HG02571 (cell line): ENCODE measurements at regions not wholly inside any gene's neighbourhood (a gene's known extent, or its start where the extent isn't known, plus 50 kb on each side); places are given as distances from the start of the nearest gene placed in this dataset.
"Not testable (repeated sequence)": the region's sequence is repeated elsewhere in the genome, so short reads cannot be mapped to it uniquely, and the experiment has no call there.

ENCODE experiments used
- ATAC-seq: cut with Tn5 transposase; IDR thresholded peaks from one replicate; pipeline ENCODE4 v1.9.1; 2021; ENCODE audit warnings: mild to moderate bottlenecking, moderate library complexity; ENCODE audit not compliant: unreplicated experiment

DNA sequence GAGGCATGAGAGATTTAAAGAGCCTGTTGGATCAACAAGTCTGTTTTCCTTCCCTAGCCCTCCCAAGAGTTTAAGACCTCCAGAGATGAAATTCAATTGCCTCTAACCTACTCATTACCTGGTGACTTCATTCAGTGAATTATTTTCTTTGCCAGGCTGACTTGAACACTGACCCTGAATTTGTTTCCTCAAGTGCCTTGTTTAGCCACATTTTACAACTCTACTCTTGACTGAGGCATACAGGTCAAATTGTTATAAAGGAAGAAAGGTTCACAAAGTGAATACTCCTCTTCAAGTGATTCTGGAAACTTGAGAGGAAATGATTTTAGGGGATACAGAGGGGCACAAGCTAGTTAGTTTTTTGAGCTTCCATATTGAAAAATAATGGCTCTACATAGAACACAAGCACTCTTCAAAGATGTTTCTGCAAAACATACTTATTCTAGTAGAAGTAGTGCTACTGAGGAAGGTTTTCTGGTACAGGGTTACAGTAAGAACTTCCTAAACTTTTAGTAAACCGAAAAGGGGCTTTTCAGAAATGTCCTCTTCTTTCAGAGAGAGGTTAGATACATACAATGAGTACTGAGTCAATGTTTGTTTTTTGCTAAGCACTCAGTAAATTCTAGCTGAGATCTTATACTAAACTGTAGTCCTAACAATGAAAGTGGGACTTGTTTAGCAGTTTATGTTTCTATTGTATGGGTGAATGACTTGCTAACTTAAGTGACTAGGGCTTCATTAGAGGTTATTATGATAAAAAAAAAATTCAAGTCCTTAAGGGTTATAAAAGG, 137.4 kb upstream of the SATB1 start:
- ATAC-seq, result no peak

DNA sequence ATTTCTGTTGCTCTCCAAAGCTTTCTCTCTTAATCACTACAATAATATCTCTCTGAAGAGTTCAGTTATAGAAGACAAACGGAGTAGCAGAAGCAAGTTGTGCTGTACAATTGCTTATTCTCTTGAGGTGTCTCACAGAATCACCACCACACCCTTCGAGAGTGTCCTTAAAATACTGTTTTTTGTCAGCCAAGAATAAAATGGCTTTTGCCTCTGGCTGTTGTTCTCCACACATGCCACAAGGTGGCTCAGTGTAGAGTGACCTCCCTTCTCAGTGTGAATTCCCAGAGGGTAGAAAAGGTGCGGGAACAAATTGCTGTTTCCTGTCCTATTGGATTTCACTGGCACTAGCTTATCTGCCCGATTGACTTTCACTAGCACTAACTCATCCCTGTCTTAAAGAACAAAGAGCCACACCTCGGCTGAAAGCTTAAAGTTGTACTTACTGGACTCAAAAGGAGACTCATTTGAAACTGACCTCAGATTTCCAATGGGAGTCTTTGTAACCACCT, 134.2 kb upstream of the SATB1 start:
- ATAC-seq, result no peak

DNA sequence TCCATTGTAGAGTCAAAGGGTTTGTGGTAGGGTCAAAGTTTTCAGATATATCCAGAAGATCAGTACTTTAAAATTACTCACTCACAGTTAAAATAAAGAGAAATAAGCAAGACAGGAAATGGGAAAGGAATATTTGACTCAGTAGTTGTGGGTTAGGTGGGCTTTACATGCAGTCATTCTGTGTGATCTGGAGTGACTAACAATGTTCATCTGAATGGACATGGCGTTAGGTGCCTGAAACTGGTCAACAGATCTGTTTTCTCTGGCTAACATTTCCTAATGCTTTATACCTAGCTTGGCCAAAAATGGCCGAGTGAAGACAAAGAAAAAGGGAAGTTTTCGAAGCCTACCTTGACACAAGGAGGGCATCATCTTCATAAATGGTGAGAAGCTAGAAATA, 133.4 kb upstream of the SATB1 start:
- ATAC-seq, result no peak

DNA sequence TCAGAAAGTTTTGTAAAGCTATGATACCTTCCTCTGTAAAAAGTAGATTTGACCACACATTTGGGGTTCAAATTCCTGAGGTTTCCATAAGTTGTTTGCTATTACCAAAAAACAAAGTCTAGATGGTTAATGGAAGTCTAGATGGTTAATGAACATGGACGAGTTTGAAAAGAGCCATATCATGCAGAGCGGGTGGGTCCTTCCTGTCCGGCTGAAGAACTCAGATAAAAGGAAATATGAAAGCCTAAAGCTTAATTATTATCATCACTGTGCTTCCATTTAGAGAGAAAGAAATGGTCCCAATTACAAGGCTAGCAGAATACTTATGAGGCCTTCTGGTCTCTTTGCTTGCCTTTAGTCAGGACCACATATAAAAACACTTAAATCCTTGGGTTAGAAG, 132.1 kb upstream of the SATB1 start:
- ATAC-seq, result no peak

DNA sequence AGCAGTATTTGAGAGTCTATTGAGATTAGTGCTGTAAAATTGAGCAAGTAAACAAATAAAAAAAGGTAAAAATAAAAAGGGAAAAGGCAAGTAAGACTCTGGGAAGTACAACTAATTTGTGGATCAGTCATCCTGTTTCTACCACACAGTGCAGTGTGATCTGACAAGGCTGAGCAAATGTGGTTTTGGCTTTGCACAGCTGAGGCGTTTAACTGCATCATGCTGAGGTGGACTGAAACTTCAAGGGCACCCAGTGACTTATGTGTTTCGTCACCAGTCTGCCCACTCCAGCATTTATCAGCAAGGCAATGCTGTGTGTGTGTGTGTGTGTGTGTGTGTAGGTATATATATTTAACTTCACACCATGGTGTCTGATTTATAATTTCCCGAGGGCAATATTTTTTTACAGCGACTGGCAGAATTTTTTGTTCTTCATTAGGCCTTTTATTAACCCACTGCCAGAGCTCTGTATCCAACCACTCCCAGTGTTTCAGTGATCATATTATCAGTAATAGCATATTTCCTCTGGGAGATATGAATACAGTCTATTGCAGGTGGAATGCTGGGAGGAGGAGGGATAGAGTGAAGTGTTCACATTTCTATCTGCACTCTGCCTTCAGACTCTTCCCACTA, 131.5 kb upstream of the SATB1 start:
- ATAC-seq, result peak; percentile 88

DNA sequence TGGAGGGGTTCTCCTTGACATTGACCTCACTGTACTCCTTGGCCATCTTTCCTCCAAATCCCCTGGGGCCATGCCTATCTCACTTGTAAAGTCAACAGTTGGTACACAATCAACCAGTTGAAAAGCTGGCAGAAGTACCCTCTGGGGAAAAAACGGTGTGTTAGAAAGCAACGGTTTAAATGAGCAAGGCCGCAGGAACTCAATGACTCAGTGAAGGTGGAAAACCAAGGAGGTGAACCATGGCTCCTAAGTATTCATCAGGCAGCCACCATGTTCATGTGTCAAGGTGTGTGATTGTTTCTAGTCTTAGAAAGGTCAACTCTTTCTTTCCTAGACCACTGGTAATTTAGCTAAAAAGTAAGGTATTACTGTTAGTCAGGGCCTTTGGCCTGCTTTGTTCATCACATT, 130.9 kb upstream of the SATB1 start:
- peak; percentile 19 for ATAC-seq

DNA sequence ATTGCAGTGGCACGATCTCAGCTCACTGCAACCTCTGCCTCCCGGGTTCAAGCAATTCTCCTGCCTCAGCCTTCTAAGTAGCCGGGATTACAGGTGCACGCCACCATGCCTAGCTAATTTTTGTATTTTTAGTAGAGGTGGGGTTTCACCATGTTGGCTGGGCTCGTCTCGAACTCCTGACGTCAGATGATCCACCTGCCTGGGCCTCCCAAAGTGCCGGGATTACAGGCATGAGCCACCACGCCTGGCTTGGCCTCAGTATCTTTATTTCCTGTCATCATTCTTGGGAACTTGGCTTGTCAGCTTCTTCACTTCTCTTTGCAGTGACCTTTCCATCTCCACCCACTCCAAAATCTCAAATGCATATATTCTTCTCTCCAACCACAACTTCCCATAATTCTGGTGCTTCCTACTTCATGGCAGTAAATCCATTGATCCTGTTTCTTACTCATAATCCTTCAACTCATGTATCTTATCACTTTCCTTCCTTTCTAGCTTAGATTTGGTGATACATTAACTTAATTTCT, 127.5 kb upstream of the SATB1 start:
- not testable (repeated sequence) for ATAC-seq

DNA sequence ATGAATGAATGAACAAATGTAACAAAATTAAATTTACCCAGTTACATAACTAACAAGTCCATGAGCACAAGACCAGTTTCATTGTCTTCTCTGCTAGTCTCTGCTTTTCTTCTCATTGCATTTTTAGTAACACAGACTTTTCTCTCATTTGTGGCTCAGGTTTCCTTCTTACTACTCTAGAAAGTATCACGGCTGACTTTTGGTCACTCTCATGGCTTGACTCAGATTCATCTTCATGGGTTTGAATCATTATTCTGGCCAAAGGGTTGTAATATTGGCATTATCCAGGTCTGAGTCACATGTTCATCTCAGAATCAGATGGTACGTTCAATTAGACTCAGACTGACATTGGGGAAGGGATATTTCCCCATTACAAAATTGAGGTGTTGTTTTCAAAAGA, 121.5 kb upstream of the SATB1 start:
- no peak for ATAC-seq

DNA sequence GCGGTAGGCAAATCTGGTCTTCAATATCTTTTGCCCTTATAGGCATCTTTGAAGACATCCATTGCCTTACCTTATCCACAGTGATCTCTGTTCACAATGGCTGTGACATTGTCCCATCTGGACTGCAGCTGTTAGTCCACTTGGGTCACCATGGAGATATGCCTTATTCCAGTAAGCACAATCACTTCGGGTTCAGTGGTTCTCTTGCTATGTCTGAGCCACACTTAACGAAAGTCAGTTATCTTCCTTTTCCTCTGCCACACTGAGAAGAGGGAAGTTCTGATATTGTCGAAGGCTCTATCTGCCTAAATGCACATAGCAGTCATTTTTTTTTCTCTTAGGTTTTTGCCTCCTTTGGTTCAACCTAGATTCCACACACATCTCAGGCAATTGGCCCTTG, 119.0 kb upstream of the SATB1 start:
- ATAC-seq, result no peak

DNA sequence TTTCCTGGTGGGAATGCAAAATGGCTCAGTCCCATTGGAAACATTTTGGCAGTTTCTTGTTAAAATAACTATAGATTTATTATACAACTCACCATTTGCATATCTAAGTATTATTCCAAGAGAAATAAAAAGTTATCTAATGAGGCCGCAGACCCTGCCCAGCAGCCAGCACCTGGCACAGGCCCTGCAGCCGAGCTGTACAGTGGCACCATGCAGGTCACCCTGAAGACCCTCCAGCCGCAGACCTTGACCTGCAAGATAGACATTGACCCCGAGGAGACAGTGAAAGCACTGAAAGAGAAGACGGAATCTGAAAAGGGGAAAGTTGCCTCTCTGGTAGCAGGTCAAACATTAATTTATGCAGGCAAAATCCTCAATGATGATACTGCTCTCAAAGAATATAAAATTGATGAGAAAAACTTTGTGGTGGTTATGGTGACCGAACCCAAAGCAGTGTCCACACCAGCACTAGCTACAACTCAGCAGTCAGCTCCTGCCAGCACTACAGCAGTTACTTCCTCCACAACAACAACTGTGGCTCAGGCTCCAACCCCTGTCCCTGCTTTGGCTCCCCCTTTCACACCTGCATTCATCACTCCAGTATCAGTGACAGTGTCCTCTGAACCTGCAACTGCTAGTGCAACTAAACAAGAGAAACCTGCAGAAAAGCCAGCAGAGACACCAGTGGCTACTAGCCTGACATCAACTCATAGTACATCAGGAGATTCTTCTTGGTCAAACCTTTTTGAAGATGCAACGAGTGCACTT, 113.5 kb upstream of the SATB1 start:
- ATAC-seq, result no peak

DNA sequence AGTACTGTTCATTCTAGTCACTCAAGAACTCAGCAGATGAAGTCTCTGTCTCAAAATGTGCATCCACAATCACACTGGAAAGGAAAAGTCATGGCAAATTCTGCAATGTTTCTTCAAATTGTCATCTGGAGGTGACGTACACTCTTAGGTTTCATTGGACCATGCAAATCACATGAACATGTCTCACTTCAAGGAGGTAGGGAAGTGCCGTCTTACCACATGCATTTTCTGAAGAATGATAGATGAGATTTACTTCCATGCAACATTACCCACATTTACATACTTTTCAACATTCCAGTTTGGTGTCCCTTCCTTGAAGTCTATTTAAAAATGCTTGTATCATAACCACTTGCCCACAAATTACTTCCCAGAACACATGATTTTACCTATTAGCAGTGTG, 107.9 kb upstream of the SATB1 start:
- no peak for ATAC-seq

DNA sequence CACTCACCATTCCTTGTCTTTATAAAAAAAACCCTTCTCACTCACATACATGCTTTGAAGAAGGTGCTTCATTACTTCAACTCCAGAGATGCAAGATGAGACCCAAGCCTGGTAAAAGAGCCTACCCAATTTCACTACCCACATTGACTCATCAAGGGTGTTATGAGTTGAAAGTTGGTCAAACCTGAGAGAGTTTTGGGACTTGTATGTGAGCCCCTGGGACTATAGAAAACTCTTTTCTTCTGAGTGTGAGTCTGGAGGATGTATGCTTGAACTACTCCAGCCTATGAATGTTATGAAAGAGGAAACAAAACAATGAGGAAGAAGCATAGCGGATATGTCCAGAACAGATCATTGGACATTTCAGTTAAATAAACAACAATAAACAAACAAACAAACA, 106.5 kb upstream of the SATB1 start:
- no peak for ATAC-seq

DNA sequence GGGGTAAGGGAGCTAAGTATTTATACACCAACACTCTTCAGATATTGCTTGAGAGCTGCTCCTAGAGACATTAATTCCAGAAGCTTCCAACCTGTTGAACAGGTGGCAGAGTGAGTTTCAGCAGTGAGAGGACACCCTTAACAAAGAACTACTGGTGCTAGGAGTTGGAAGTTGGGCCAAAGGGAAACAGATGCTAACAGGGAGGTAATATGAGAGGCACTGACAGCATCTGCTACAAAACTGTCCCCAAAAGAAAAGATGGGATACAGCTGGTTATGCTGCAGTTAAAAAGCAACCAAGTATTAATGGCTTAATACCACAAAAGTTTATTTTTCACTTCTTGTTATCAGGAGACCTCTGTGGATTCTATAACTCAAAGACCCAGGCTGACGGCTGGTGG, 104.5 kb upstream of the SATB1 start:
- no peak for ATAC-seq

DNA sequence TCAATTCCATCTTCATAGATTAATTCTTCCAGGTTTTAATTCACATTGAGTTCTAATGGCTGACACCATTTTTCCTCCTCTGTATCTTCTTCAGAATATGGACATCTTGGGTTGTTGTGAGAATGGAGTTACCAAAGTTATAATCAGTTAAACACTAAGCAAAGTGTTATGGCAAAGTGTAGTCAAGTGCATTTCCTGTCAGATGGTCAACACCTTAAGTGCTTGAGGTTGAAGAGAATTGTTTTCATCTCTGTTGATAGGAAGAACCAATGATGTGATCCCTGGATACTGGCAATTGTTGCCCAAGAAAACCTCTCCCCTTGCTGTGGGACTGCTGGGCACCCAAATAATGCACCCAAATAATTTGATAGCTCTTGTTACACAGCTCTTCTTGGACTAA, 102.6 kb upstream of the SATB1 start:
- ATAC-seq, result no peak

DNA sequence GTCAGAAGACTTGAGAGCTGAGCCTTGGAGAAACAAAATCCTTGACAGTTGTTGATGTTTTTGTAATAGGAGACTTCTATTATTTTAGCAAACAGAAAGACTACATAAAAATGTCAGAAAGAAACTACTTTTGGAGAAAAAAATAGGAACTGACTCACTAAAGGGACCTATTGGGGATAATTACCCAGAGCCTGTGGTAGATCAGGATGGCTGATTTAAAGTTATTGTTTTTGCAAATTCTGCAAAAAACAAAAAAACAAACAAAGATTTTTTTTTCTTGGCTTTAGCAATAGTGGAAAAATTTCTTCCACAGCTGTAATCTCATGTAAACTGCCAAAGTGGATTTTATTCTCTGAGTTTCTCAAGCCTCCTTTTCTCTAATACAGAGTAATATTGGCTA, 101.5 kb upstream of the SATB1 start:
- no peak for ATAC-seq

DNA sequence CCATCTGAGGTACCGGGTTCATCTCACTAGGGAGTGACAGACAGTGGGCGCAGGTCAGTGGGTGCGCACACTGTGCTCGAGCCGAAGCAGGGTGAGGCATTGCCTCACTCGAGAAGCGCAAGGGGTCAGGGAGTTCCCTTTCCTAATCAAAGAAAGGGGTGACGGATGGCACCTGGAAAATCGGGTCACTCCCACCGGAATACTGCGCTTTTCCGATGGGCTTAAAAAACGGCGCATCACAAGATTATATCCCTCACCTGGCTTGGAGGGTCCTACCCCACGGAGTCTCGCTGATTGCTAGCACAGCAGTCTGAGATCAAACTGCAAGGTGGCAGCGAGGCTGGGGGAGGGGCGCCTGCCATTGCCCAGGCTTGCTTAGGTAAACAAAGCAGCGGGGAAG, 91.0 kb upstream of the SATB1 start:
- not testable (repeated sequence) for ATAC-seq

DNA sequence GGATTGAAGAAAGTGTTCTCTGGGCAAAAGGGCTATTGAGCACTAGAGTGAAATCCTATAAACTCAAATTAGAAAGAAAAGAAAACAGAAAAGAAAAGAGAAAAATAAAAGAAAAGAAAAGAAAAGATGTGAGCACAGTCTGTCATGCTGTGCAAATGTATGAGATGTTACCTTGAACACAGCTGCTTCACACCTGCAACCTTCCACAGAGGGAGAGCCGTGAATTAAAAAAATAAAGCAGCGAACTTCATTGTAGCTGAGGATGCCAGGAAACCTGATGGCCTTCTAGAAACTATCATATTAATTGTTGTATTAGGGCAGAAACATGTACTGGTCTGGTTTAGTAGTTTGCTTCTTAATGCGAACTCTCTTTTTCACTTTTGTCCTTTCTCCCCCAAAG, 88.0 kb upstream of the SATB1 start:
- ATAC-seq, result no peak

DNA sequence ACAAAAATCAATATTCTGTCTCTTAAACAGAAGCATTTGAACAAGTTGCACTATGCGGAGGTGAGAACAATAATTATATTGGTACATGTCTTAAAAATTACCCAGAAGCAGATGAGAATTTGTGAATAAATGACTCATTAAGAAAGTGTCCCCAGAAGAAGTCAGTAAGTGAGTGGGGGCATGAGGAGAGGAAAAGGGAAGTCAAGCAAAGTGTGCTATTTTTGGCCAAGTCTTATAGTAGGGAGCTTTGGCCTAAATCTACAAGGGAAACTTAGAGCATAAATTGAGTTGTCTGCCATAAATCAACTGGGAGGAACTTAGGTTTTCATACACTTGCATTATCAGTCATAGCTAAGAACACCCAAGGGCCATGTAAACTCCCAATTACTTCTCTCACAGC, 86.9 kb upstream of the SATB1 start:
- no peak for ATAC-seq

DNA sequence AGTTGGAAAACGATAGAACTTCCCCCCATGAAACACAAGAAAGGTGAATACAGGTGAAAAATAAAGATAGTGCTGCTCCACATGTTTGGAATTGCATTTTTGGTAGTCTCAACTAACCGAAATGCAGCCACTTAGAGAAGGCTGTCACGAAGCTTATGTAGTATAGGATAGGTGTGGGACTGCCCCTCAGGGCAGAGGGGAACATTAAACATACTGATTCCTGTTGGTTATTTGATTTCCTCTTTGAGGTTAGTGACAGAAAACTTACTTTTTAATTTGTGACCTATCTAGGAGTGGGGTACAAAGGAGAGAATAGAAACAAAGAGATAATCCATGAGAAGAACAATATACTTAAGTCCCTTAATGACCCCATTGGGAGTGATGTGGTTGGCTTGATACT, 85.8 kb upstream of the SATB1 start:
- ATAC-seq, result no peak

DNA sequence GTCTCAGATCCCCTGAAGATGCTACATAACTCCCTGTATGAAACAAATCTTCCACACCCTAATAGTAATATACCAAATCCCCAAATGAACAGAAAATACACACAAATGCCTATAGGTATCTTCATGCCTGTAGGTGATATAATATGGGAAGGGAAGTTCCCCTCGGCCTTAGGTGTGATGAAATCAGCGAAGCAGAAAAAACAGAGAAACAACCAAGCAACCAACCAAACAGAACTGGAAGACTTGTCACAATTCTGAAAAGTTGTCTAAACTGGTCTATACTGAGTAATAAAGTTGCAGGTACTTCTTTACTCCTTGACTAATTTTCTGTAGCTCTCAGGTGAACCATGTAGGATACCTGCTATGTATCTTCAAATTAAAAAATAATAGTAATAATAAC, 82.2 kb upstream of the SATB1 start:
- ATAC-seq, result no peak

DNA sequence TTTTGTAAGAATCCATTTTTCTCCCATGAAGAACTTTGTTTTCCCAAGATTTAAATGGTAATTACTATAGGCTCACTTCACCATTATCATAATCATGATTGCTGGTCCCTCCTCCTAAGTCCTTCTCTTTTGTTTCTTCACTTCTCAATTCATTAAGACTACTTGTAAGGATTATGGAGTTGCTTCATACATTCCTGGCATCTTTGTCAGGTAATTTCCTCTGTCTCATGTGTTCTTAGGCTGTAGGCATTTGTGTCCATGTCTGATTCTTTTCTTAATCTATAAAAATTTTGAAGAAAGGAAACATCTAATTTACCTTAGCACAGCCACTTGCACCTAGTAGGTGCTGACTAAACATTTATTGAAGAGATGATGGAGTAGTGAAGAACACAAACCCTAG, 79.9 kb upstream of the SATB1 start:
- ATAC-seq, result no peak
